ENCODE measurements at regions not wholly inside any gene's neighbourhood (a gene's known extent, or its start where the extent isn't known, plus 50 kb on each side); places are given as distances from the start of the nearest gene placed in this dataset.

- no peak for DNase-seq (ENCODE audit: low read depth)
- no peak overlapping the region for H3K4me3 ChIP-seq (replicated peaks; ENCODE audit: low read depth, low read length)
- TF ChIP-seq CTCF (IDR thresholded peaks at IDR 0.05; ENCODE audit: low read length, missing control alignments), result no peak
Observed at GRCh38 chr9:73370053-73370452, 218.4 kb downstream of the ANXA1 start.

GRCh38 chr9:73371801-73372200 lies 220.1 kb downstream of the ANXA1 start:
- DNase-seq (ENCODE audit: low read depth), result peak; percentile 4
- no peak for TF ChIP-seq CTCF (IDR thresholded peaks at IDR 0.05; ENCODE audit: low read length, missing control alignments)
- no peak overlapping the region for H3K4me3 ChIP-seq (replicated peaks; ENCODE audit: low read depth, low read length)

- DNase-seq (ENCODE audit: low read depth), result no peak
- no peak for TF ChIP-seq CTCF (IDR thresholded peaks at IDR 0.05; ENCODE audit: low read length, missing control alignments)
- H3K4me3 ChIP-seq (replicated peaks; ENCODE audit: low read depth, low read length), result no peak overlapping the region
Observed at GRCh38 chr9:73380411-73380810, 228.7 kb downstream of the ANXA1 start.

- DNase-seq (ENCODE audit: low read depth), result no peak
- no peak for TF ChIP-seq CTCF (IDR thresholded peaks at IDR 0.05; ENCODE audit: low read length, missing control alignments)
- H3K4me3 ChIP-seq (replicated peaks; ENCODE audit: low read depth, low read length), result no peak overlapping the region
Observed at GRCh38 chr9:73402081-73403028, 250.7 kb downstream of the ANXA1 start.

- DNase-seq (ENCODE audit: low read depth), result no peak
- no peak overlapping the region for H3K4me3 ChIP-seq (replicated peaks; ENCODE audit: low read depth, low read length)
- TF ChIP-seq CTCF (IDR thresholded peaks at IDR 0.05; ENCODE audit: low read length, missing control alignments), result no peak
Observed at GRCh38 chr9:73411494-73411893, 259.8 kb downstream of the ANXA1 start.

- DNase-seq (ENCODE audit: low read depth), result no peak
- no peak overlapping the region for H3K4me3 ChIP-seq (replicated peaks; ENCODE audit: low read depth, low read length)
- TF ChIP-seq CTCF (IDR thresholded peaks at IDR 0.05; ENCODE audit: low read length, missing control alignments), result no peak
Observed at GRCh38 chr9:73412874-73413273, 261.2 kb downstream of the ANXA1 start.

GRCh38 chr9:73423891-73424290 lies 272.2 kb downstream of the ANXA1 start:
- DNase-seq (ENCODE audit: low read depth), result peak; percentile 3
- no peak for TF ChIP-seq CTCF (IDR thresholded peaks at IDR 0.05; ENCODE audit: low read length, missing control alignments)
- H3K4me3 ChIP-seq (replicated peaks; ENCODE audit: low read depth, low read length), result no peak overlapping the region

All from fibroblast of pulmonary artery (primary cell).